ENCODE measurements at regions not wholly inside any gene's neighbourhood (a gene's known extent, or its start where the extent isn't known, plus 50 kb on each side); places are given as distances from the start of the nearest gene placed in this dataset.

DNA sequence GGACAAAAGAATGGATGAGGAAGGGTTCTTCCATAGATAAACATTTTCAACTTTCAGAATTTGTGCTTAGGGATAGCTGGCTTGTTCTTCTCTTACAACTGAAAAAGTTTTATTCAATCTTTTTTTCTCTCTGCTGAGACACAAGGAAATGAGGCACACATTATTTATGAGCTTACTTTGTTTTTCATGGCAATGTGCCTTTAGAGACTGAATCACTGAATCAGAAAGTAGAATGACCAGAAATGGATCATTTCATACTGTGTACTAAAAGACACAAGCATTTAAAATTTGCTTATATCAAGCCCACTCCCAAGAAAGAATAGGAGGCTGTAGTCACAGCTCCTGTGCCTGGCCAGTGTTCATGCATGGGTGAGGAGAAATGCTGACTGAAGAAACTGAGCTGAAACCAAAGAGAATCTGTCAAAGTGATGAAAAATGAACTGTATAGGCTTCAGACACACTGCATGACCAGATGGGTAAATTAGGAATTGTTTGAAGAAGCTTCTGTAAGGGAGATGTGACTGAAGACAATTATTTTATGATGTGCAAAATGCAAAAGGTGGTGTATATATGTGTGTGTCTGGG, 413.8 kb downstream of the RAPGEF2 start:
- TF ChIP-seq, protein P1, sequence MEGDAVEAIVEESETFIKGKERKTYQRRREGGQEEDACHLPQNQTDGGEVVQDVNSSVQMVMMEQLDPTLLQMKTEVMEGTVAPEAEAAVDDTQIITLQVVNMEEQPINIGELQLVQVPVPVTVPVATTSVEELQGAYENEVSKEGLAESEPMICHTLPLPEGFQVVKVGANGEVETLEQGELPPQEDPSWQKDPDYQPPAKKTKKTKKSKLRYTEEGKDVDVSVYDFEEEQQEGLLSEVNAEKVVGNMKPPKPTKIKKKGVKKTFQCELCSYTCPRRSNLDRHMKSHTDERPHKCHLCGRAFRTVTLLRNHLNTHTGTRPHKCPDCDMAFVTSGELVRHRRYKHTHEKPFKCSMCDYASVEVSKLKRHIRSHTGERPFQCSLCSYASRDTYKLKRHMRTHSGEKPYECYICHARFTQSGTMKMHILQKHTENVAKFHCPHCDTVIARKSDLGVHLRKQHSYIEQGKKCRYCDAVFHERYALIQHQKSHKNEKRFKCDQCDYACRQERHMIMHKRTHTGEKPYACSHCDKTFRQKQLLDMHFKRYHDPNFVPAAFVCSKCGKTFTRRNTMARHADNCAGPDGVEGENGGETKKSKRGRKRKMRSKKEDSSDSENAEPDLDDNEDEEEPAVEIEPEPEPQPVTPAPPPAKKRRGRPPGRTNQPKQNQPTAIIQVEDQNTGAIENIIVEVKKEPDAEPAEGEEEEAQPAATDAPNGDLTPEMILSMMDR (IDR thresholded peaks at IDR 0.05) = no peak
- TF ChIP-seq POLR2A (IDR thresholded peaks at IDR 0.05) (no peak), POLR2AphosphoS5 (IDR thresholded peaks at IDR 0.05) (no peak)

All from upper lobe of left lung (tissue), 4 donors.